ENCODE measurements at regions not wholly inside any gene's neighbourhood (a gene's known extent, or its start where the extent isn't known, plus 50 kb on each side); places are given as distances from the start of the nearest gene placed in this dataset.

DNA sequence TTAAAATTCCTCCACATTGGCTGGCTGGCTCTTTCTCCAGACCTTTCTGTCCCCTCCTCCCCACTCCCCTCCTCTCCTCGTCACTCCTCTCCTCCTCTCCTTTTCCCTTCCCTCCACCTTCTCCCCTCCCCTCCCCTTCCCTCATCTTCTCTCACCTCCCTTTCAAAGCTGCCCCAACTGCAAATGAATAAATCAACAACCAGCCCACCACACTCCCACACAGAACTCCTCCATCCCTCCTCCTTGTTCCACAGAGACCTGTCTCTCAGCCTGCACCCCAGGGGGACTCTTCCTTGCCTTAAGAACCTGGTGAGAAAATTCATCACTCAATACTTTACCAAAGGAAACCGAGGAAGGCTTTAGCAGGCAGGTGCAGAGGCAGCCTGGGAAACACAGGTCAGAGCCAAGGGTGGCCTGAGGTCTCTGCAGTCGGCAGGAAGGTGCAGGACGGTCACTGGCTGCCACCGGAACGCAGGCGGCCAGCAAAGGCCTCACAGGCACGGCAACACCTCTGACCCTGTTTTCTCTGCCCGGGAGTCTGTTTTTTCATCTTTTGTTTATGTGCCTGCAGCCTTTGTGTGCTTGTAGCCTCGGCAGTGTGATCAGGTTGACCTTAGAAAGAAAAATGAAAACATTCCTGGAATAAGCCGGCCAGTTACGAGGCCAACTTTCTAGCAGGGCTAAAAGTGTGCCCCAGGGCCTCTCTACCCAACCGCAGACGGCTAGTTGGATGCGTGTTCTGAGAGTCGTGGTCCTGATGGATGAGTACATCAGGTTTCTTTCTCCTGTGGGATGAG is 207.6 kb upstream of the KLF6 start:
- TF ChIP-seq, protein P1, sequence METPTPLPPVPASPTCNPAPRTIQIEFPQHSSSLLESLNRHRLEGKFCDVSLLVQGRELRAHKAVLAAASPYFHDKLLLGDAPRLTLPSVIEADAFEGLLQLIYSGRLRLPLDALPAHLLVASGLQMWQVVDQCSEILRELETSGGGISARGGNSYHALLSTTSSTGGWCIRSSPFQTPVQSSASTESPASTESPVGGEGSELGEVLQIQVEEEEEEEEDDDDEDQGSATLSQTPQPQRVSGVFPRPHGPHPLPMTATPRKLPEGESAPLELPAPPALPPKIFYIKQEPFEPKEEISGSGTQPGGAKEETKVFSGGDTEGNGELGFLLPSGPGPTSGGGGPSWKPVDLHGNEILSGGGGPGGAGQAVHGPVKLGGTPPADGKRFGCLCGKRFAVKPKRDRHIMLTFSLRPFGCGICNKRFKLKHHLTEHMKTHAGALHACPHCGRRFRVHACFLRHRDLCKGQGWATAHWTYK (CRISPR knock-in tag; IDR thresholded peaks at IDR 0.05), result no peak
- TF ChIP-seq MAFG (tag; conservative IDR thresholded peaks at IDR 0.05), result no peak
- Histone ChIP-seq H2AFZ (ENCODE audit: low read depth, low read length) (no peak overlapping the region), H3K4me3 (no peak overlapping the region), H3K79me2 (ENCODE audit: control insufficient read depth, insufficient read depth, low read length) (no peaks in the 10 kb centered on the region), H4K20me1 (replicated peaks; ENCODE audit: control insufficient read depth, insufficient read depth, low read length) (no peaks in the 10 kb centered on the region), H3K36me3 (ENCODE audit: control insufficient read depth, insufficient read depth, low read length) (no peaks in the 10 kb centered on the region), H3K9ac (ENCODE audit: insufficient read depth in 1 of 2, low read depth in 2 of 2, low read length in 2 of 2) (no peak overlapping the region), H3K4me2 (ENCODE audit: insufficient read depth, low read length) (no peak overlapping the region), H3K9me3 (replicated peaks; ENCODE audit: control insufficient read depth, insufficient read depth, low read depth, low read length) (no peaks in the 10 kb centered on the region), H3K4me1 (replicated peaks in 1 of 2; ENCODE audit: control insufficient read depth in 2 of 2, insufficient read depth in 2 of 2, low read length in 2 of 2) (0 out of 5 replicates have a peak, but pooled peaks cover 0 to 3% of the 10 kb centered on the region in 2 experiments), H3K9me1 (ENCODE audit: control insufficient read depth, insufficient read depth, low read length) (no peaks in the 10 kb centered on the region), H3K27ac (ENCODE audit: extremely low read depth, low read depth, low read length) (no peak overlapping the region), H3K27me3 (ENCODE audit: control insufficient read depth in 2 of 2, insufficient read depth in 2 of 2, low read length in 2 of 2) (peaks cover 3 to 21% of the 10 kb centered on the region in 2 experiments; a peak in 3 of 5 replicates)
- POLR2A ChIA-PET, result interaction anchor here (0.6 kb wide), 1 partner anchor 207 kb away, joined by 3 read pairs; the partner anchor contains the start of gene KLF6
- BruUV-seq (replicated peaks), result no TSS peak
- intact Hi-C loops (cut with micrococcal nuclease), result no loop called here
- in situ Hi-C loops (cut with MboI), result no loop called here
- no peak for ATAC-seq
- DNase-seq (ENCODE audit: extremely low read depth in 1 of 4, low spot score in 3 of 4), result no peak
- CTCF ChIA-PET (ENCODE audit: low intra/inter-chr PET ratio), result no interaction called here
- no peak for FAIRE-seq
- whole genome bisulfite sequencing (ENCODE audit: insufficient coverage, low coverage, missing lambda C conversion rate), result 29% methylated on average over 10 of the region's 16 CpGs

DNA sequence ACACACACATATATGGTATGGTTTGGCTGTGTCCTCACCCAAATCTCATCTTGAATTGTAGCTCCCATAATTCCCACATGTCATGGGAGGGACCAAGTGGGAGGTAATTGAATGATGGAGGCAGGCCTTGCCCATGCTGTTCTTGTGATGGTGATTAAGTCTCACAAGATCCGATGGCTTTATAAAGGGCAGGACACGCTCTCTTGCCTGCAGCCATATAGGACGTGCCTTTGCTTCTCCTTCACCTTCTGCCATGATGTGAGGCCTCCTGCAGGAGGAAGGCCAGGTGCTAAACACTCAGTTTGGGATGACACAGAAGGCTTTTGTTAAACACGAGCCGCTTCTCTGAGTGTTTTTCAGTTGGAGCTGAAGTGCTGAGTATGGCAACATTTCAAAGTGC is 205.3 kb upstream of the KLF6 start:
- ATAC-seq (no peak), FAIRE-seq (no peak), DNase-seq (ENCODE audit: extremely low read depth in 1 of 4, low spot score in 3 of 4) (no peak)
- Histone ChIP-seq H3K4me2 (ENCODE audit: insufficient read depth, low read length) (no peak overlapping the region), H3K9me3 (replicated peaks; ENCODE audit: control insufficient read depth, insufficient read depth, low read depth, low read length) (no peaks in the 10 kb centered on the region), H3K9me1 (ENCODE audit: control insufficient read depth, insufficient read depth, low read length) (no peaks in the 10 kb centered on the region), H3K27me3 (ENCODE audit: control insufficient read depth in 2 of 2, insufficient read depth in 2 of 2, low read length in 2 of 2) (peaks cover 3 to 30% of the 10 kb centered on the region in 2 experiments; a peak in 3 of 5 replicates), H3K4me1 (replicated peaks in 1 of 2; ENCODE audit: control insufficient read depth in 2 of 2, insufficient read depth in 2 of 2, low read length in 2 of 2) (0 out of 5 replicates have a peak, but pooled peaks cover 0 to 3% of the 10 kb centered on the region in 2 experiments), H3K27ac (ENCODE audit: extremely low read depth, low read depth, low read length) (no peak overlapping the region), H3K9ac (ENCODE audit: insufficient read depth in 1 of 2, low read depth in 2 of 2, low read length in 2 of 2) (no peak overlapping the region), H4K20me1 (replicated peaks; ENCODE audit: control insufficient read depth, insufficient read depth, low read length) (no peaks in the 10 kb centered on the region), H3K4me3 (no peak overlapping the region), H3K36me3 (ENCODE audit: control insufficient read depth, insufficient read depth, low read length) (no peaks in the 10 kb centered on the region), H2AFZ (ENCODE audit: low read depth, low read length) (no peak overlapping the region), H3K79me2 (ENCODE audit: control insufficient read depth, insufficient read depth, low read length) (no peaks in the 10 kb centered on the region)
- 22% methylated on average over 5 of the region's 5 CpGs for WGBS (ENCODE audit: insufficient coverage, low coverage, missing lambda C conversion rate)
- TF ChIP-seq KDM2B (CRISPR knock-in tag; IDR thresholded peaks at IDR 0.05) (no peak), ZNF431 (CRISPR knock-in tag; IDR thresholded peaks at IDR 0.05) (peak; percentile 91)
- ChIA-PET CTCF (ENCODE audit: low intra/inter-chr PET ratio) (no interaction called here), POLR2A (interaction anchor here (1.2 to 1.7 kb wide), 3 partner anchors 17 to 205 kb away, joined by 3 to 7 read pairs (median 3); partner anchors contain the start of gene KLF6)
- in situ Hi-C loops (cut with MboI), result no loop called here
- intact Hi-C loops (cut with micrococcal nuclease), result no loop called here
- BruUV-seq (replicated peaks), result no TSS peak

All from K562 (cell line).